Testis (tissue), 2 donors: ENCODE measurements at regions not wholly inside any gene's neighbourhood (a gene's known extent, or its start where the extent isn't known, plus 50 kb on each side); places are given as distances from the start of the nearest gene placed in this dataset.

Experiments used
- CTCF ChIP-seq, 3 experiments: fragments of 450-650 bp in 2 of 3; fragments of 200-600 bp in 1 of 3; sonication (generic) in 1 of 3; IDR thresholded peaks; one replicate each; pipeline ENCODE4 v1.5.1; 2016 to 2019; ENCODE audit warnings: antibody characterized with exemption in 3 of 3, mild to moderate bottlenecking in 2 of 3, moderate library complexity in 1 of 3
- POLR2A ChIP-seq: fragments of 450-650 bp; IDR thresholded peaks from one replicate; pipeline ENCODE4 v1.6.1; 2017; ENCODE audit warnings: antibody characterized with exemption, mild to moderate bottlenecking, moderate library complexity

GRCh38 chr3:159139326-159139725, 337.5 kb downstream of the MFSD1 start:
- no peak for TF ChIP-seq CTCF (IDR thresholded peaks at IDR 0.05)
- TF ChIP-seq POLR2A, result no peak
